ENCODE measurements at regions not wholly inside any gene's neighbourhood (a gene's known extent, or its start where the extent isn't known, plus 50 kb on each side); places are given as distances from the start of the nearest gene placed in this dataset.

DNA sequence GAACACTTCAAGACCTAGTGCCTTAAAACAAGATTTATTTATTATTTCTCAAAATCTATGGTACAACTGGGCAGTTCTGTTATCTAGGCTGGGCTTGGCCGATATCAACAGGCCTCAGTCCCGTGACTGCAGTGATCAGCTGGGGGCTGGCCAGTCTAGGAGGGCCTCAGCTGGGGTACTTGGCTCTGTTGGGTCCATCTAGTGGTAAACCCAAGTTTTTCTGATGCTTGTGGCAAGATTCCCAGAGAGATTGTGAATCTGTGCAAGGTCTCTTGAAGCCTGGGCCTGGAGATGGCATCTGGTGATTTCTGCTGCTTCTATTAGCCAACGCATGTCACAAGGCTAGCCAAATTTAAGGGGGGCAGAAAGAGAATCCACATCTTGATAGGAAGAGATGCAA is 482.4 kb upstream of the SGO1 start:
- no peak for TF ChIP-seq EZH2 (optimal IDR thresholded peaks at IDR 0.05; ENCODE audit: low read depth, low read length)
- TF ChIP-seq, protein P1, sequence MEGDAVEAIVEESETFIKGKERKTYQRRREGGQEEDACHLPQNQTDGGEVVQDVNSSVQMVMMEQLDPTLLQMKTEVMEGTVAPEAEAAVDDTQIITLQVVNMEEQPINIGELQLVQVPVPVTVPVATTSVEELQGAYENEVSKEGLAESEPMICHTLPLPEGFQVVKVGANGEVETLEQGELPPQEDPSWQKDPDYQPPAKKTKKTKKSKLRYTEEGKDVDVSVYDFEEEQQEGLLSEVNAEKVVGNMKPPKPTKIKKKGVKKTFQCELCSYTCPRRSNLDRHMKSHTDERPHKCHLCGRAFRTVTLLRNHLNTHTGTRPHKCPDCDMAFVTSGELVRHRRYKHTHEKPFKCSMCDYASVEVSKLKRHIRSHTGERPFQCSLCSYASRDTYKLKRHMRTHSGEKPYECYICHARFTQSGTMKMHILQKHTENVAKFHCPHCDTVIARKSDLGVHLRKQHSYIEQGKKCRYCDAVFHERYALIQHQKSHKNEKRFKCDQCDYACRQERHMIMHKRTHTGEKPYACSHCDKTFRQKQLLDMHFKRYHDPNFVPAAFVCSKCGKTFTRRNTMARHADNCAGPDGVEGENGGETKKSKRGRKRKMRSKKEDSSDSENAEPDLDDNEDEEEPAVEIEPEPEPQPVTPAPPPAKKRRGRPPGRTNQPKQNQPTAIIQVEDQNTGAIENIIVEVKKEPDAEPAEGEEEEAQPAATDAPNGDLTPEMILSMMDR (IDR thresholded peaks at IDR 0.05; ENCODE audit: low read length): no peak
- no peak for TF ChIP-seq EZH2phosphoT487 (IDR thresholded peaks at IDR 0.05; ENCODE audit: low read length)
- Histone ChIP-seq H3K4me1 (ENCODE audit: low read length) (no peaks in the 10 kb centered on the region), H3K4me3 (ENCODE audit: low read length) (no peak overlapping the region), H3F3A (ENCODE audit: insufficient read depth, low read length) (no peaks in the 10 kb centered on the region), H3K36me3 (replicated peaks; ENCODE audit: insufficient read depth, low read length) (no peaks in the 10 kb centered on the region), H3K9ac (ENCODE audit: low read length) (no peak overlapping the region), H3K27me3 (replicated peaks; ENCODE audit: insufficient read depth, low read length) (no peaks in the 10 kb centered on the region), H4K20me1 (ENCODE audit: insufficient read depth, low read length) (no peaks in the 10 kb centered on the region), H3K4me2 (ENCODE audit: low read depth, low read length) (no peak overlapping the region), H2AFZ (ENCODE audit: low read length) (no peak overlapping the region), H3K9me3 (replicated peaks; ENCODE audit: insufficient read depth, low read length) (no peaks in the 10 kb centered on the region), H3K9me2 (replicated peaks; ENCODE audit: insufficient read depth, low read length) (no peaks in the 10 kb centered on the region), H3K27ac (ENCODE audit: low read length) (no peak overlapping the region), H3K79me2 (ENCODE audit: low read length) (no peaks in the 10 kb centered on the region)
- no peak for DNase-seq

DNA sequence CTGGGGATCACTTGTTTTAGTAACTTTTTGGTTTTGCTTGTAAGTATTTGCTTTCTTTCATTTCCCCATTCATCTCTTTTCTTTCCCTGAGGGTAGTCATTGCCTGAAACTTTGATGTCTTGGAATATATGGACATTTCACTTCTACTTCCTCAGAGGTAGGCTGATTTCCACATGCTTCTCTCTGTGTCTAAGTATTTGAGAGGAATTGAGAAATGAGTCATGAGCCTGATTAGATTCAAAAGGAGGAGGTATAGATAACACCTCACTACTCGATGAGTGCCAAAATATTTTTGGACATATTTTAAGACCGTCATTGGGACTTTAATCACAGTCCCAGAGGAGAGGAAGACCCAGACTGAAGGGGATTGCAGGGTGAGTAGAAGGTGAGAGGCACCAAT is 480.1 kb upstream of the SGO1 start:
- H3K36me3 ChIP-seq (replicated peaks; ENCODE audit: insufficient read depth, low read length): no peaks in the 10 kb centered on the region
- H2AFZ ChIP-seq (ENCODE audit: low read length): no peak overlapping the region

DNA sequence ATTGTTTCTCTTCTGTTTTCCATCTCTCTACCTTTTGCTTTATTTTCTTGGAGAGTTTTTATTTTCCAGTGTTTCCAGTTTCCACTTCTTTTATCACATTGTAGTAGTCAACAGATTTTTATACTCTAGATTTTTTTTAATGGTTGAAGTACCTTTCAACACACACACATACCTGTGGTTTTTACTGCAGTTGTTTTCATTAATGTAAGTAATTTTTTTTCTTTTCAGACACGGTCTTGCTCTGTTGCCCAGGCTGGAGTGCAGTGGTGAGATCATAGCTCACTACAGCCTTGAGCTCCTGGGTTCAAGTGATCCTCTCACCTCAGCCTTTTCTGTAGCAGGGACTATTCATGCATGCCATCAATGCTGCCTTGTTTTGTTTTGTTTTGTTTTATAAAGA is 472.5 kb upstream of the SGO1 start:
- Histone ChIP-seq H3K27me3 (replicated peaks; ENCODE audit: insufficient read depth, low read length) (no peaks in the 10 kb centered on the region), H3K9ac (ENCODE audit: low read length) (no peak overlapping the region), H3K9me2 (replicated peaks; ENCODE audit: insufficient read depth, low read length) (no peaks in the 10 kb centered on the region), H3K79me2 (ENCODE audit: low read length) (no peaks in the 10 kb centered on the region), H3K4me3 (ENCODE audit: low read length) (no peak overlapping the region), H2AFZ (ENCODE audit: low read length) (no peak overlapping the region), H3K9me3 (replicated peaks; ENCODE audit: insufficient read depth, low read length) (no peaks in the 10 kb centered on the region), H3K4me1 (ENCODE audit: low read length) (no peaks in the 10 kb centered on the region), H3K4me2 (ENCODE audit: low read depth, low read length) (no peak overlapping the region), H3K36me3 (replicated peaks; ENCODE audit: insufficient read depth, low read length) (no peaks in the 10 kb centered on the region), H4K20me1 (ENCODE audit: insufficient read depth, low read length) (no peaks in the 10 kb centered on the region), H3F3A (ENCODE audit: insufficient read depth, low read length) (no peaks in the 10 kb centered on the region), H3K27ac (ENCODE audit: low read length) (no peak overlapping the region)
- no peak for DNase-seq
- TF ChIP-seq EZH2phosphoT487 (IDR thresholded peaks at IDR 0.05; ENCODE audit: low read length) (no peak), EZH2 (optimal IDR thresholded peaks at IDR 0.05; ENCODE audit: low read depth, low read length) (no peak)
- TF ChIP-seq, protein P1 (IDR thresholded peaks at IDR 0.05; ENCODE audit: low read length): no peak

More for the DNA sequence above, 480.1 kb upstream of the SGO1 start:
- no peaks in the 10 kb centered on the region for H3K9me3 ChIP-seq (replicated peaks; ENCODE audit: insufficient read depth, low read length)
- DNase-seq: no peak
- no peak overlapping the region for H3K27ac ChIP-seq (ENCODE audit: low read length)
- no peaks in the 10 kb centered on the region for H3K9me2 ChIP-seq (replicated peaks; ENCODE audit: insufficient read depth, low read length)
- H4K20me1 ChIP-seq (ENCODE audit: insufficient read depth, low read length): no peaks in the 10 kb centered on the region
- H3K79me2 ChIP-seq (ENCODE audit: low read length): no peaks in the 10 kb centered on the region
- H3K4me2 ChIP-seq (ENCODE audit: low read depth, low read length): no peak overlapping the region
- H3K9ac ChIP-seq (ENCODE audit: low read length): no peak overlapping the region
- H3K4me1 ChIP-seq (ENCODE audit: low read length): no peaks in the 10 kb centered on the region
- H3F3A ChIP-seq (ENCODE audit: insufficient read depth, low read length): no peaks in the 10 kb centered on the region
- no peak overlapping the region for H3K4me3 ChIP-seq (ENCODE audit: low read length)
- H3K27me3 ChIP-seq (replicated peaks; ENCODE audit: insufficient read depth, low read length): no peaks in the 10 kb centered on the region
- TF ChIP-seq EZH2phosphoT487 (IDR thresholded peaks at IDR 0.05; ENCODE audit: low read length) (no peak), EZH2 (optimal IDR thresholded peaks at IDR 0.05; ENCODE audit: low read depth, low read length) (no peak)
- TF ChIP-seq, protein P1 (IDR thresholded peaks at IDR 0.05; ENCODE audit: low read length): no peak
